ENCODE measurements at regions not wholly inside any gene's neighbourhood (a gene's known extent, or its start where the extent isn't known, plus 50 kb on each side); places are given as distances from the start of the nearest gene placed in this dataset.

DNA sequence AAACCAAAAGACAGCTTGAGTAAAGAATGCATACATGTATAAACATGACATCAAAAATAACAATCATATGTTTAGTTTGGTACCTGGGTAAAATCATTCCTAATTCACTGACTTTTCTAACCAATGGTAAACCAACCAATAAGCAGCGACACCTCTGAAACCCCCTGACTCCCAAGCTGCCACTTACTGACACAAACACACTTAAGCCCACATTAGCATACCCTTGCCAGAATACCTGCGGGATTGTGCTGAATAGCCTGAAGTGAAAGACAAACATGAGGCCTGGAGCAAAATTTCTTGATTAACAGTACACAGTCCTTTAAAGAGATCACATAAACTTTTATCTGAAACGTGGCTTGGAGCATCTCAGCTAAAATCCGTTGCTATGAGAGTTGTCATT lies 902.9 kb downstream of the TMEM182 start:
- TF ChIP-seq, protein P1, sequence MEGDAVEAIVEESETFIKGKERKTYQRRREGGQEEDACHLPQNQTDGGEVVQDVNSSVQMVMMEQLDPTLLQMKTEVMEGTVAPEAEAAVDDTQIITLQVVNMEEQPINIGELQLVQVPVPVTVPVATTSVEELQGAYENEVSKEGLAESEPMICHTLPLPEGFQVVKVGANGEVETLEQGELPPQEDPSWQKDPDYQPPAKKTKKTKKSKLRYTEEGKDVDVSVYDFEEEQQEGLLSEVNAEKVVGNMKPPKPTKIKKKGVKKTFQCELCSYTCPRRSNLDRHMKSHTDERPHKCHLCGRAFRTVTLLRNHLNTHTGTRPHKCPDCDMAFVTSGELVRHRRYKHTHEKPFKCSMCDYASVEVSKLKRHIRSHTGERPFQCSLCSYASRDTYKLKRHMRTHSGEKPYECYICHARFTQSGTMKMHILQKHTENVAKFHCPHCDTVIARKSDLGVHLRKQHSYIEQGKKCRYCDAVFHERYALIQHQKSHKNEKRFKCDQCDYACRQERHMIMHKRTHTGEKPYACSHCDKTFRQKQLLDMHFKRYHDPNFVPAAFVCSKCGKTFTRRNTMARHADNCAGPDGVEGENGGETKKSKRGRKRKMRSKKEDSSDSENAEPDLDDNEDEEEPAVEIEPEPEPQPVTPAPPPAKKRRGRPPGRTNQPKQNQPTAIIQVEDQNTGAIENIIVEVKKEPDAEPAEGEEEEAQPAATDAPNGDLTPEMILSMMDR (IDR thresholded peaks at IDR 0.05; ENCODE audit: low read depth, low read length, missing input control) = no peak
- TF ChIP-seq GABPA (IDR thresholded peaks at IDR 0.05 in 1 of 2, conservative IDR thresholded peaks at IDR 0.05 in 1 of 2) (no peak), TAF1 (conservative IDR thresholded peaks at IDR 0.05) (no peak), FOXA1 (IDR thresholded peaks at IDR 0.05) (no peak), EGR1 (IDR thresholded peaks at IDR 0.05; ENCODE audit: low read depth in 2 of 2) (no peak), YY1 (IDR thresholded peaks at IDR 0.05) (no peak)
- TF ChIP-seq, protein P2, sequence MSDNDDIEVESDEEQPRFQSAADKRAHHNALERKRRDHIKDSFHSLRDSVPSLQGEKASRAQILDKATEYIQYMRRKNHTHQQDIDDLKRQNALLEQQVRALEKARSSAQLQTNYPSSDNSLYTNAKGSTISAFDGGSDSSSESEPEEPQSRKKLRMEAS (IDR thresholded peaks at IDR 0.05) = no peak
- TF ChIP-seq, protein P3, sequence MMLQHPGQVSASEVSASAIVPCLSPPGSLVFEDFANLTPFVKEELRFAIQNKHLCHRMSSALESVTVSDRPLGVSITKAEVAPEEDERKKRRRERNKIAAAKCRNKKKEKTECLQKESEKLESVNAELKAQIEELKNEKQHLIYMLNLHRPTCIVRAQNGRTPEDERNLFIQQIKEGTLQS (IDR thresholded peaks at IDR 0.05) = no peak
